ENCODE measurements at regions not wholly inside any gene's neighbourhood (a gene's known extent, or its start where the extent isn't known, plus 50 kb on each side); places are given as distances from the start of the nearest gene placed in this dataset.

DNA sequence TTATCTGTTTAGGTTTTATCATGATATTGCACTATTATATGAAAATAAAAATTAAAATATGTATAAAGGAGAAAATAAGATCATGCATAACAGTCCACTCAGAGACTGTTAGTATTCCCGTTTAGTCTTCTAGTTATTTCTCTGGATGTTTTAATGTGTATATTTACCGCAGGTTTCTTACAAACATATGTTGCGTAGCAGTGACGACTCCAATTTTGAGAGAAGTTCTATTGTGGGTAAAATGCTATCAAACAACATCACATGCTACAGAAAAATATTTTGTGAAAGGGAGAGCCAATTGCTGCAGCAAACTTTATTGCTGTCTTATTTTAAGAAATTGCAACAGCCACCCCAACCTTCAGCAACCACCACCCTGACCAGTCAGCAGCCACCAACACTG is 72.4 kb upstream of the NXT1 start:
- no peak for DNase-seq

DNA sequence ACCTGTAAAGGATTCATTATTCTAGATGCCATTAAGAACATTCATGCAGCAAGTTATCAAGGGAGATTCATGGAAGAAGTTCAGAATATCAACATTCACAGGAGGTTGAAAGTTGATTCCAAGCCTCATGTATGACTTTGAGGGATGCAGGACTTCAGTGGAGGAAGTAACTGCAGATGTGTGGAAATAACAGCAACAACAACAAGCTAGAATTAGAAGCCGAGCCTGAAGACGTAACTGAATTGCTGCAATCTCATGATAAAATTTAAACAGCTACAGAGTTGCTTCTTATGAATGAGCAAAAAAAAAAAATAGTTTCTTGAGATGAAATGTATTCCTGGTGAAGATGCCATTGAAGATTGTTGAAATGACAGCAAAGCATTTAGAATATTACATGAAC is 73.3 kb upstream of the NXT1 start:
- no peak for DNase-seq

DNA sequence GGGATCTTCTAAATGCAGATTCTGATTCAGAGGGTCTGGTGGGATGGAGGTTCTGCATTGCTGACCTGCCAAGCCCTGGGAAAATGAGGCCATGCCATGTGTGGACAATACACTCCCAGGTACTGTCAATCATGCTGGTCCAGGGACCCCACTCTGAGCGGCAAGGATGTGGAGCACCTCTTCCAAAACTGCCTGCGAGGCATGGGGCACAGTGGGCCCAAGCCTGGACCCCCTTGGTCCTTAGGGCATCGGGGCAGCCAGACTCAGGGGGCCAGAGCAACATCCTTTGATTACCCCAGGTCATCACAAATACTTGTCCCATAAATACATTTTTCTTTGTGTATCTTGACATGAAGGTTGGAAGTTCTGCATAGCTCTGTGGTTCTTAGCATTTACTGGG is 76.8 kb upstream of the NXT1 start:
- no peak for DNase-seq

DNA sequence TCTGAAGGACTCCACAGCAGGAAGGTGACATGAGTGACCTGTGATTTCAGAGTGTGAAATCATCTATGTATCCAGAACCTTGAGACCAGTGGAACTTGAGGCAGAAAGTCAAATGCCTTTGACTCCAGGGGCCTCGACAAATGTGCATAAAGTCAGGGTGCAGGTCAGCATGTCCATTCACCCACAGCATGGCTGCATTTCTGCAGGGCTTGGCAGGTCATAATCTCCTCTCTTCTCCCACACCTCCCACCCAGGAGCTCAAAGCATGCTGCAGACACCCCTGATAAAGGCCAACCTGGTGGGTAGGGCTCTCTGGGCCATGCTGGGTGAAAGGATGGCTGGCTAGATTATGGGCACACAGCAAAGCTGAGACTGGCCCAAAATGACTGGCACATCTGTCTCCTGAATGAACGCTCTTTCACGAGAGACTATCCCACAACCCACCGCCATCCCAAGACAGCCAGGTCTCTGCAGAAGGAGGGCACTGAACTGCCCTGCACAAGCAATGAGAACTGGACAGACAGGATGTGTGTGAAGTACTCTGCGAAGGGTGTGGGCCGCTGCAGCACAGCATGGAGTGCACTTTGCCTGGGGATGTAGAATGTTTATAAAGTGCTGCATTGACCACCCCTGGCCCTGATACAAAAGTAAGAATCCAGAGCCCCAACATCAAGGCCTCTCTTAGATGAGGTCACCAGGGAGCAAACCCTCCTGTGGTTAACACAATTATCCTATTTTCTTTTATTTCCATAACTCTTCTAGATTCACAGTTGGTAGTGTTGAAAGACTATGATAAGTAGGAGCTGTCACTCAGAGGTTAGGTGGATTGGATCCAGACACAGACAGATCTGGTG is 78.2 kb upstream of the NXT1 start:
- no peak for DNase-seq

DNA sequence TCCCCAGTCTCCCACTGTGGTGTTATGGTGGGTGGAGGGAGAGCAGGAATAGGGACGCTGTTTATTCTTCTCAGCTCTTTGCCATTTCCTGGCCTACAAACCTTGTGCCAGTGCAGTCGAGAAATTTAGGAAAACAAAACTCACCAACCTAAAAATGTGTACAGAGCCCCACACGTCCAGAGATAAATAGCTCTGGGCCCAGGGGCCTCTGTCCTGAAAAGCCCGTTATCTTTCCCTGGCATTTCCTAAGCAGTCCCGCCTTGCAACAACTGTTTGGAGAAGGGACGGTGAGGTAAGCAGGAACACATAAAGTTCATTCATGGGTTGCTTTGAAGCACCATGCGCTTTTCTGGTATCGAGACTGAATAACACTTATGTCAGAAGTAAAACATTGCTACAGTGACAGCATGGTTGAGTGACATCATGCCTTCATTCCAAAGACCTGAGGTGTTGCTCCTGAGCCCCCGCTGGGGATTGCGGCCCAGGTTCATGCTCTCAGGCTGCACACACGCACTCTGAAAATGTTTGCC is 80.1 kb upstream of the NXT1 start:
- no peak for DNase-seq

DNA sequence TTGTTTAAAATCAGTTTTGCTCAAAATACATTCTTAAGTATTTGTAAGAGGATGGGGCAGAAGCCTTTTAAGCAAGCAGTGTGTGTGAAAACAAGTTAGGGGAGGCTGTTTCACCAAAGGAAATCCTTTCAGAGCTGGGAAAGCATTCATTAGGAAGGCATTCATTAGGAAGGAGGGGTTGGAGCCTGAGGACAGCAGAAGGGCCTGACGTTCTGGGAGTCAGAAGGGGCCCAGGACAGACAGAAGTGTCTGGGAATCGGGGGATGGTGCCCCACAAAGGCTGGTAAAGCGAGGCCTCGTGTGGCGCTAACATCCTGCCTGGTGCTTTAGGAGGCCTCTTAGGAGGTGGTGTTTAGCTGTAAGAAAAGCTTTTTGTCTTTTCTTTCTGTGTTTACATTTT is 80.6 kb upstream of the NXT1 start:
- no peak for DNase-seq

DNA sequence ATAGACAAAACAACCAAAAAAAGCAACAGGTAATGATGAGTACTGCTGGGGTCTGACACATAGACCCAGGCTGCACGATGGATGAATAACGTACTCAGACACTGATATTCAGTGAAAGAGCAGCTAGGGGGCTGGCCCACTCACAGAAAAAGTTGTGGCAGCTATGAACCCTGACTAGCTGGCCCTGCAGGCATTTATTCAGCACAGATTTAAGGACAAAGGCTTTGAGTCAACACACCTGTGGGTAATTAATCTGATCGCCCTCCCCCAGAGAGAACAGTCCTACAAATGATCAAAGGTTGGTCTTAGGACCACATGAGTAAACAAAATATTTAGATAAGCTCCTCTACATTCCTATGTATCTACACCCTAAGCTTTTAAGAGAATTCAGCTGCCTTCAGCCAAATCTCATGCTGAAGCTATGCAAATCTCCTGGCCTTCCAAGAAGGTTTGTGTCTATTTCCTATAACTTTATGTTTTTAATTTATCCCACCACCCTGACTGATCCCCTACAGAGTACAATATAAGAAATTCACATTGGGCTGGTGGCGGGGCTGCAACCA is 81.7 kb upstream of the NXT1 start:
- no peak for DNase-seq

DNA sequence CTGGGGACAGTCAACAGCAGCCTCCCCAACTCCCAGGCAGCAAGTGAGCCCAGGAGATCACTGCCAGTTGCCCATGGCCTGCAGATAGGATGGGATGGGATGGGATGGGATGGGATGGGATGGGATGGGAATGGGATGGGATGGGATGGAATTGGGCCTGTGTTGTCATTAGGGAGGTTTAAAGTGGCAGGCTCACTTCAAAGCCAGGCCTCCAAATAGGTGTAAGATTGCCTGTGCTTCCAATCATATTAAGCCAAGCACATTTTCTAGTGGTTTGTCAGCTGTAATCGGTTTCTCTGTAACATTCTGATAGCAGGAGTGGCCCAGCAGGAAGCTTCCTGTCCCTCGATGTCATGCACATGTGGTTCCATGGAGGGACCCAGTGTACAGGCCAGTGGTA is 82.7 kb upstream of the NXT1 start:
- no peak for DNase-seq

DNA sequence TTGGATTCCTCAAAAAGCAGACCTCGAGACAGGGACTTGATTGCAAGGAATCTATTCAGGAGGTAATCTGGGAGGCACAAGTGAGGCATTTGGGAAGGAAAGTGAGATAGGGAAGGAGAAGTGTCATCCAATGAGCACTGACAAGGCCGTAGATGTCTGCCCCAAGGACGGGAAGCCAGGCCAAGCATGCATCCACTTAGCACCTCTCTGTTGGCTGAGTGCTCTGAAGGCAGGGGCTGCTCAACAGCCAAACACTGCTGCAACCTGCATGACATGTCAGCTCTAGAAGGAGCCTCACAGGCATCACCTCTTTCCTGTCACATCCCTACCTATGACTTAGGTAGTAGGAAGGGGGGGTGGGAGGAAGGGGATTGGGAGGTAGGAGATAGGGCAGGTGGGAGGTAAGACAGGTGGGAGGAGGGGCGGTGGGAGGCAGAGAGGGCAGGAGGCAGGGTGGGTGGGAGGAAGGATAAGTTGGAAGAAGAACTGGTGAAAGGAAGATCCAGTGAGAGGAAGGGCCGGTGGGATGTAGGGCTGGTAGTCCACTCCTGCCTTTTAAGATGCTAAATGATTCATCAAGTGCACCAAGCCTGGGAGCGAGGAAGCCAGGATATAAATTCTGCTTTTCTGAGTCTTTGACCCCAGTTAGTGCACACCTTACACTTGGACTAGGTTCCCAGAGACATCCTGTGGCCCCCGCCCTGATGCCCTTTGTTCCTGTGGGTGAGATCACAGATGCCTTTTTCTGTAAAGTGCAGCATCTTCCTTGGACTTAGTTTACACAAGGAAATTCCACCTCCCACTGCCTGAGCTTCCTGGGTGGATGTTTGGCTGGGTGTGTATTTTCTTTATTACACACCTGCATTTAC is 83.8 kb upstream of the NXT1 start:
- no peak for DNase-seq

DNA sequence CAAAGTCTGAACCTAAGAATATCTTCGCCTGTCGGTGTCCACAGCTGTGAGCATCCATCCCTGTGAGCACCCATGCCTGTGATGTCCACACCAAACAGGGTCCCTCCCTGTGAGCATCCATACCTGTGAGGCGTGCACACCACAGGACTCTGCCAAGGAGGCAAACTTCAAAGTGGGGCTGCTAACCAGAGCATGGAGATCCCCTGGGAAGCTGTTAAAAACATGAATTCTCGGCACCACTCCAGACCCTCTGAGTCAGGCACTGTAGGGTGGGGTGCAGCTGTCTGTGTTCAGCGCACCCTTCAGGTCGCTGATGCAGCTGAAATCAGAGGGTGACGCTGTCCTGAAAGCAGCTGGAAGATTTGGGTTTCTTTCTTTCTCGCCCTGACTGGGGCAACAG is 85.4 kb upstream of the NXT1 start:
- DNase-seq = no peak

DNA sequence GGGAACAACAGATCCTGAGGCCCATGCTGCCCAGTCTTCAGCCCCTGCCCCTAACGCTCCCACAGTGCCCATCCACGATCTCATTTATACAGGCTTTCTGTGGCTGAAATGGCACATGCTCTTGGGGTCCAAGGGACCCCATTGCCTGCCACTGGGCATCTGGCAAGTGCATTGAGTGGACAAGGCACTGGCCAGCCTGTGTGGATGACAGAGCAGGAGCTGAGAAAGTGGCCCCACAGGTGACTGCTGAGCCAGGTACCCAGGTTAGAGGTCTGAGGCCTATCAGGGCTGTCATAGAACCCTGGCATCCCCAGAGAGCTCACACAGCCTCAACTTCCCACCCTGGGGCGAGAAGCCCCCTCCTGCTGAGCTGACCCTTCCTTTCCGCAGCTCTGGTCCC is 86.0 kb upstream of the NXT1 start:
- no peak for DNase-seq

DNA sequence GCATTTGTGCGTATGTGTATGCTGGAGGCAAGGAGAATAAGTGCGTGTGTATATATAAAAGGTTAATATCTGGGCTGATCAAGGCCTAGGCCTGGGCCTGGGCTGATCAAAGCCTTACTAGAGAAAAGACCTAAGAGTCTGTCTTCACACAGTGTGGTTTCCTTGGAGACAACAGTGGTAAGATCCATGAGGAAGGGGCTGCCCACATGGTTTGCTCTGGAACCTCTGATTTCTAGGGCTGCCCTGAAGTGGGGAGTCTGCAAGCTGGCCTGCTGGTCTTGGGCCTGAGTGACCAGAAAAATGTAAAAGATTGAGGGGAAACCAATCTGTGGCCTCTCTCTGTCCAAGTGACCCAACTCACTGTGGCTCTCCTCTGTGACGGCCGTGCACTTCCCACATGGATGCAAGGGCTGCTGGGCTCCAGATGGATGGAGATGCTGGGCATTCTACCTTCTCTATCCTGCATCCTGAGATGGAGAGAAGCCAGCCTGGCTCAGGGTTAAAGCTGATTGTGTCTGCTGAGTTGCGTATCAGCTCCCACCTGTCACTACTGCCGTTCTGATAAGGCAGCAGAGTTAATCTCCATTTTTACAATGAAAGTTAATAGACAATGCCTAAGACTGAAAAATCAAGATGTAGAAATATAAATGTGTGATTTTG is 90.3 kb upstream of the NXT1 start:
- DNase-seq = no peak

DNA sequence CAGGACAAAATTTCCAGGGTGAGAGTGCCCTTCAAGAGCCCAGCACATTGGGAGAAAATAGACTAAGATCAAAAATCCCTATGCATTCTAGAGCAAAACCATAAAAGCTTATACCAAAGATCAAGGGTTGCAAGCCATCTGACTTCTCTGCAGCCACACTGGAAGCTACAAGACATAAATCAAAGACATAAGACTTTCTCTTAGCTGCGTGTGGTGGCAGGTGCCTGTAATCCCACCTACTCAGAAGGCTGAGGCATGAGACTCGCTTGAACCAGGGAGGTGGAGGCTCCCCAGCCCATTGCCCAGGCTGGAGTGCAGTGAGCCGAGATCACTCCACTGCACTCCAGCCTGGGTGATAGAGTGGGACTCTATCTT is 91.9 kb upstream of the NXT1 start:
- DNase-seq = no peak

DNA sequence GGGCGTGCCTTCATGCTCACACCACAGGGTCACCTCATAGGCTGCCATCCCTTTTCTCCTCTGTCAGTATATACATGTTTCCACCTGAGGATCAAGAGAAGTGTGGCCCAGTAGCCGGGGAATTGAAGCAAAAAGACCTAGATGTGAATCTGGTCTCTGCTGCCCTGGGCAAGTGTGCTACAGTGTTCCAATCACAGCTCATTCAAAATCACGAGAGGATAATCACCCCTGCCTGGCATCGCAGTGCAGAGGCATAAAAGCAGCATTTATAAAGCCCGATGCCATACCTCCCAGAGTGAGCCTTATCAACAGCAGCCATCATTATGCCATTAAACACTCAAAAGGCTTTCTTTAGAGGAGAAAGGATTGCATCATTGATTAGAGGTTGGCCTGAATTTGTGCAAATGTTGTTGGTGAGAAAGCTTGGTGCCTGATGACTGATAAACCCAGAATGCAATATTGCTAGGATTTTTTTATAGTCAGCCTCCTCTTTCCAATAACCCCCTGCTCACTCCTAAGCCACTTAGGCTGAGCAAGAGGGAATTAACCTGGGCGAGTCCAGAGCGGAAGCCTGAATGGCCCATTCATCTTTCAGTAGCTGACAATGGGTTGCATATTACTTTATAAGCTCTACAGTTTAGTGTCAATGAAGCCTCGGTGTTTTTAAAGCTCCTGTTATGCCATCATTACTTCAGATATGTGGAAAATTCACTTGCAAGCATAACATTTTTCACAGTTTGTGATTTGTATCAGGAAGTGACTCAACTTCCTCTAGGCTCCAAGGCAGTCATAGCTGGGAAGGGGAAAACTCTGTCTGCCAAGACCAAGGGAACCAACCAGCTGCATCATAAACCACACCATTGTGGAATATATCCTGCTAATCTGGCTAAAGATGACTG is 92.5 kb upstream of the NXT1 start:
- DNase-seq = no peak

DNA sequence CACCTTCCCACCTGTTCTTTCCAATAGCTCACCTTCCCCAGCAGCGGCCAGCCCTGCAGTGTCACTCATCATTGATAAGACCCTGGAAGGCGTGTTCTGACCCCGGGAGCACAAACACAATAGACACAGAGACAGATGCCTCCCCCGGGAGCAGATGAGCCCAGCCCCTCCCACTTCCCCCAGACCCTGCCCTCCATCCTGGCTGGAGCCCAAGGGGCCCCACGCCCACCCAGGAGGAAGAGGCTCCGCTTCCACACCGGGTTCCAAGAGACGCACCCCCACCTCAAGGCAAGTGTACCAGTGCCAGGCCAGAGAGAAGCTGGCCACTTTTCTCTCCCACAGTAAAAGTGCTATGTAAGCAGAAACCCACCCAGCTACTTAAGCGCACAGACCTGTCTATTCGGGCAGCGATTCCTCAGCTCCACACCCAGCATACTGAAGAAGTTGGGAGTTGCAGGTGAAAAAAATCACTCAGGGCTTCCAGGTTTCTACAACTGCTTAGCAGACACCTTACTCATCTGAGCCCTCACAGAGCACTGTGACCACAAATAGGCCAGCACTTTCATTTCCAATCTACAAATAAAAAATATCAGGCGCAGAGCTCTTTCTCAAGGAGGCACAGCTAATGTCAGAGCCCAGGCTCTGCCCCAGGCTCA is 93.4 kb upstream of the NXT1 start:
- no peak for DNase-seq

DNA sequence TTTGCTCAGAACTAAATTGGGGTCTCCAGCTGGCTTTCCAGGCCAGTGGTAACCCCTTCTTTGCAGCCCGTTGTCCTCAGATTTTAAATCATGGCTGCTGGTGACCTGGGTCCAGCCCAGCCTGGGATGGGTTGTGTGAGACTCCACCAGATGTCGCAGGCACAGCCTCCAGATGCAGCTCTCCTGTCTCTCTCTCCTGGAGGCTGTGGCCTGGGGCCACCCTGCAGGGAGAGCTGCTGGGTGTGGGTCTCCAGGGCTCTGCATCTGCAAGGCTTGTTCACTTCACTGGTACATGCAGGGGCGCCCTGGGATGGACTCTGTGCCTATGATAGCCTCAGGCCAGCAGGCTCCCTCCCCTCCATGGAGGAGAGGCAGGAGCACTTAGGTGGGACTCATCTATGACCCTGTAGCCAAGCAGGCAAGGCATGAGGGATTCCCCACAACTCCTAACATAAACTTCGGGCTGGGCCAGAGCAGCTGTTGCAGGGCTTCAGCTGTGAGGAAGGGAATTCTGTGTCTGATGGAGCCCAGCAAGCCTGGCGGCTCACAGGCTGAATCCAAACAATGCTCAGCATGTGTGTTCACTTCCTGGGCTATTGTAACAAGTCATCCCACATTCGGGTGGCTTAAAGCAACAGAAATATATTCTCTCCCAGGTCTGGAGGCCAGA is 94.7 kb upstream of the NXT1 start:
- no peak for DNase-seq

DNA sequence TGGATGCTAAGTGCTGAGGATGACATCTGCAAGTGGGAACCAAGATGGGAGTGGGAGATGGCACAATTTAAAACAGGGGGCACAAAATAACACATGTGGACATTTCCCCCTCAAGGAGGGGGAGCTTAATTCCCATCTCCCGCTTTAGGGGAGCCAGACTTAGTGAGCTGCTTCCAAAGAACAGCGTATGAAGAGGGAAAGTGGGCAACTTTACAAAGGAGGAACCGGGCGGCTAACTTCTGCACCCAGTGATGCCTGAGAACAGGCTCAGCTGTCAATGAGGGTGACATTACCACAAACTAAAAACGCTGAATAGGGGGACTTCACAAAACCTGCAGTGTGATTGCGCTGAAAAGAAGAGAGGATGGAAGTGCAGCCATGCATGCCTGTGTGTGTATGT is 95.5 kb upstream of the NXT1 start:
- DNase-seq = no peak

DNA sequence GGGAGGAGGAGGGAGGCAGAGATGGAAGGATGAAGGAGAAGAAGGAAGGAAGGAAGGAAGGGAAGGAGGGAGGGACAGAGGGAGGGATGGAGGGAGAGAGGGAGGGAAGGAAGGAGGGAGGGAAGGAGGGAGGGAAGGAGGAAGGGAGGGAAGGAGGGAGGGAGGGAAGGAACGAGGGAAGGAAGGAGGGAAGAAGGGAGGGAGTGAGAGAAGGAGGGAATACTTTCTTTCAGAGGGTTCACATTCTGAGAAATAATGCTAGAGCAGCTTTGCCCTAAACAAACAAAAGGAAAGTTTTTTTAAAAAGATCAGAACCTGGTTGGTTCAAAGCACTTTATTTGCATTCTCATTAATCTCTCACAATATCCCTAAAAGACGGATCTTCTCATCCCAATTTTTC is 96.1 kb upstream of the NXT1 start:
- no peak for DNase-seq

DNA sequence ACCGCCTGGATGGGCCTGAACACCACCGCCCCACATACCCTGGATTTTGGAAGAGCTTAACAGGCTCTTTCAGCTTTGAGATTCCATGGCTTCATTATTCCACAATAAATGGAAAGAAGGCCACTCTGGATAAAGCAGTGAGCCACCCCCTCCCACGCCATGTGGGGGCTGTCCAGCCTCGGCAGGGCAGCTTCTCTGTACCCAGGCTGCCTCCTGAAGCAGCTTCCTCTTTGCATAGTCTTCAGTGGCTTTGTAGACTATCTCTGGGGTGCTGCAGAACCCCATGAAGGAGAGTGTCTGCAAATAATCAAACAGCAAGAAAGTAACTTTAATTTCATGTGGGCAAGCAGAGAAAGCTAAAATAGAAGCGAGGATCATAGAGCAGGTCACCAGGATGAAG is 96.6 kb upstream of the NXT1 start:
- no peak for DNase-seq

DNA sequence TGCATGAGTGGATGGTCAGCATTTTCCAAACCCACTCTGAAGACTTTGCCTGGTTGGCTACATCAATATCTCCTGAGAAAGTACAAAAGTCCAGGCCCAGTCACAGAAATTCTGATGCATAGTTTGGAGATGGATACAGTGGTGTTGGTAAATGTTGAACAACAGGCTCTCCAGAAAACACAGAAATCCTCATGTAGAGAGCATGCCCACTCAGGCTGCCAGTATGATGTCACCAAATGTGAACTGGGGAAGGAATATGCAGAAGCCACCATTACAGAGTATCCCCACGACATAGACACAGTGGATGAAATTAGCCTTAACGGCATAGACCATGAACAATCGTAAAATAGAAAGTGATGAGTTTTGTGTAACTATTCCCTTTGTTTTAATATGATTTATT is 97.1 kb upstream of the NXT1 start:
- DNase-seq = no peak

DNA sequence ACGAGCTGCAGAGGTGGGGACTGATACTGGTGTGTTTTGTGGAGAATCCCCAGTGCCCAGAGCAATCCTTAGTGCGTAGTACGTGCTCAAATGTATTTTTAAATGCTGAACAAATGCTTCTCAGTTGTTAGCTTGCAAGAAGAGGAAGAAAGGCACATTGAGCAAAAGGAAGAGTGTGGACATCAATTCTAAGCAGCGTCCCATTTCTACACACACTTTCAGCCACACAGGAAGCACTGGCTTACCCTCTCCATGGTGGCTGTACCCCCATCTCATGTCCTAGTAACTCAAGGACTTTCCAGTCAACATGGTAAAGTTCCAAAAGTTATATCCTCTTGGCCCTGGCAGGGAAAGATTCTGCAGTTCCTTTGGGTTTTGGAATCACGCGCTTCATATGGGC is 98.8 kb upstream of the NXT1 start:
- DNase-seq = no peak
